ENCODE measurements at regions not wholly inside any gene's neighbourhood (a gene's known extent, or its start where the extent isn't known, plus 50 kb on each side); places are given as distances from the start of the nearest gene placed in this dataset.

DNA sequence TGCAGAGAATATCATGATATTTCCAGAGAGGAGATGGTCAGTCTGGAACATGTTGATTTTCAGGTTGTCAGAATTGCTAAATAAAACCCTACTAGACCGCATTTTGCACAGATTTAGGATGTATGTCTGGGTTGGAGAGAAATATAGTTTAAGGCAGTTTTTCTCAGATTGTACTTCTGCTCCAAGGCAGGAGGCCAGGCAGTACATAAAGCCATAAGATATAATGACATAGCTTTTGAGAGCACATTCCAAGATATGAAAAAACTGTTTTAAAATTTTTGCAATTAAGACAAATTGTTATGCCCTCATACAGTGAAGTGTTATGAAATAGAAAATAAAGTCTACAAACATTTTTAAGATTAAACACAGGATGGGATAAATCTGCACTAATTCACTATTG, 301.8 kb upstream of the CBLB start:
- in situ Hi-C loops (cut with HindIII; ENCODE audit: low pct_unique_long_range_greater_than_20kb, low sequenced_read_pairs): no loop called here
- DNase-seq (ENCODE audit: low read depth, low spot score): no peak

DNA sequence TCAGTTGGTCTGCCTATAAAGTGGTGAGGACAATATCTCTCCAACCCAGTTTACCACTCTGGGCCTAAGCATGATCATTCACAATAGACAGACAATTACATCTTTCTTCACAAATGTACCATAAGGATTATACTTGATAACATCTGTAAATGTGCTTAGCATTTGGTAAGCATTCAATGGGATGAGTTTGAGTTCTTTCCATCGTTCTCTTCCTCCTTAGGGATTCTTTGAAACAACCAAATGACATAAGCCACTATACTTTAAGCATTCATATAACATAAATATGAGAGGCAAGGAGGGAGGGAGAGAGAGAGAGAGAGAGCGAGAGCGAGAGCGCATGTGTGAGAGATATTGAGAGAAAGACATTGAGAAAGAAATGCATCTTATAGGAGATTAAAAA, 303.3 kb upstream of the CBLB start:
- in situ Hi-C loops (cut with HindIII; ENCODE audit: low pct_unique_long_range_greater_than_20kb, low sequenced_read_pairs): no loop called here
- no peak for DNase-seq (ENCODE audit: low read depth, low spot score)

DNA sequence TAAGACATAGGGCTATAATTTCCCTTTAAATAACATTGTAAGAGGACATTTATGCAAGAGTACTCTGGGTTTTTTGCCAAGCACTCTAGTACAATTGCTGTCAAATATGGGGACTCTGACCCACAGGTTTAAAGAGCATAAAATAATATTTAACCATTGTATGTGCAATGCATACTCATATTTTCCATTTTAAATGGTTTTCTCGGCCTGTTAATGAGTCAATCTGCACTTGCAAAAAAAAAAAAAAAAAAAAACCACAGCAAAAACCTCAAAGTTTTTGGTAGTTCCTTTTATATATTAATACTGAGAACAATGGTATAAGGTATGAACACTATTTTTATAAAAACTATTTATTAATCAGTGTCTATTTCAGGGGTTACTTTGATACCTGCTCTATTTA, 304.0 kb upstream of the CBLB start:
- in situ Hi-C loops (cut with HindIII; ENCODE audit: low pct_unique_long_range_greater_than_20kb, low sequenced_read_pairs): no loop called here
- no peak for DNase-seq (ENCODE audit: low read depth, low spot score)

DNA sequence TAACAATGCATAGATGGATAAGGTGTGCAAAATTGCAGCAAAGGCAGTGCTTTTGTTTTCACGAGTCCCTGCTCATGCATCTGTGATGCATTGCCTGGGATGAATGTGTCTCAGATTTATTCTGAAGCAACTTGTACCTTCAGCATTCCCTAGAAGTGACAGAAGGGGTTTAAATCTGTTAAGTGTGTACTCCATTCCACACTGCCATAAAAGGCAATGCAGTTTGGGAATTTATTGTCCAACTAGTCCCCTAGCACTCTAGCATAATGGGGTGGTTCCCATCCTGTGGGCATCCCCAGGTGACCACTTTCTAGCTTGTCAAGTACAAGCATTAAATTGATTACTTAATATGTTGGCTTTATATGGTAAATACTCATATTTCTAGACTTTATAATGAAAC, 306.5 kb upstream of the CBLB start:
- in situ Hi-C loops (cut with HindIII; ENCODE audit: low pct_unique_long_range_greater_than_20kb, low sequenced_read_pairs): no loop called here
- DNase-seq (ENCODE audit: low read depth, low spot score): no peak

DNA sequence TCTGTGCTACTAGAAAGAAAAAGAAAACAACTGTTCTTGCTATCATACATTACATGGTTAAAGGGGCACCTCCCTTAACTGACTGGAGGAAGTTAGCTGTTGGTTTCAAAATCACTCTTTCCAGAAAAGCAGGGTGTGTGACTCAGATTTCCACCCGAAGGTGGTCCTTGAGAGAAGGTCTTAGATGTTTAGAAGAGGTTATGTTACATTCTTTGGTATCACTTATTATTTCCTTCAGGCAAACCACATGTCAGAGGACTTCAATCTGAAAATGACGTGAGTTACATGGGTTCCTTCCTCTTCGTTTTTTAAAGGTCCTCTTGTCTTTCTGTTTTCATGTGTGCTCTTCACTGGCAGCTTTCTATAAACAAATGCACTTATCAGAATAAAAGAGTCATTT, 307.9 kb upstream of the CBLB start:
- DNase-seq (ENCODE audit: low read depth, low spot score): peak; percentile 91
- in situ Hi-C loops (cut with HindIII; ENCODE audit: low pct_unique_long_range_greater_than_20kb, low sequenced_read_pairs): no loop called here

DNA sequence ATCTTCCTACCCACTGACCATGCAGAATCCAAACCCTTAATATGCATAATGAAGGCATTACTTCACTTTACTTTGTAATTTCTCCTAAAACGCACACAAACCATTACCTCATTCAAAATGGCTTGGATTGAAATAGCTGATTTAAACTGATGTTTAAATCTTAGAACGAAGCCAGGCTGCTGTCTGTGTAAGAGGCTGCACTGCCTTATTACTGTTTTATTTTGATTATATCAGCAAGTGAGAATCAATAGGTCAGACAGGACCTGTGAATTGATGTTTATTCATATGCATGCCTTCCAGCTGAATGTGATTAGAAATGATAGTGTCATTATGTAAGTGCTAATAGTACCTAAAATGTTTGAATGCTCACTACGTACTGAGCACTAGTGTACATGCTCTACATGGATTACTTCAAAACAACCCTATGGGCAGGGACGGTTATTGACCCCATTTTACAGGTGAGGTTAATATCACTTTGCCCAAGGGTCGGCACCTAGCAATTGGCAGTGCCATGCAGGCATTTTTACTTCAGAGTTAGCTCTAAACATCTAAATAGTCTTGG, 314.2 kb upstream of the CBLB start:
- in situ Hi-C loops (cut with HindIII; ENCODE audit: low pct_unique_long_range_greater_than_20kb, low sequenced_read_pairs): no loop called here
- no peak for DNase-seq (ENCODE audit: low read depth, low spot score)

DNA sequence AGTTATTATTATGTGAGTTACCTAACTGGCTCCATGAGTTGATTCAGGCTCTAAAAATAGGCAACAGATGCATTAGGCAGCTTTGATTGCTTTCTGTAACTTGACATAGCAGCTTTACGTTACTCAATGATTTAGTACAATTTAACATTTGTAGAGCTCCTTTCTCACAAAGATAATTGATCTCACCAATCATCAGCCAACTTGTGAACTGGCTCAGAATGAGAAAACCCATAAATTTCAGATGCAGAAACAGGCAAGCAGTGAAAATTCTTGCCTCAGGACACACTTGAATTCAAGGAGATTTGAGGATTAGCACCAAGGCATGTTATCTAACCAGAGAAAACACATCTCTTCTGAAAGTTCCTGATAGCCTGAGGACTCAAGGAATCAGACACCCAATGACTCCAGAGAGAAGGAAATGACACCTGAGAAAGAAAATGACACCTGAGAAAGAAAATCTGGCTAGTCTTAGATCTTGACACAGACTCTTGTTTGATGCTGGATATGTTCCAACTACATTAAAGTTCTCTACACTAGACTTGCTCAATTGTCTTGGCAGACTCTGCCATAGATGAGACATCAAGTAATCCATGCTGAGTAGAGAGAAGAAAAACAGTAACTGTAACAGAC, 315.1 kb upstream of the CBLB start:
- no peak for DNase-seq (ENCODE audit: low read depth, low spot score)
- in situ Hi-C loops (cut with HindIII; ENCODE audit: low pct_unique_long_range_greater_than_20kb, low sequenced_read_pairs): no loop called here

DNA sequence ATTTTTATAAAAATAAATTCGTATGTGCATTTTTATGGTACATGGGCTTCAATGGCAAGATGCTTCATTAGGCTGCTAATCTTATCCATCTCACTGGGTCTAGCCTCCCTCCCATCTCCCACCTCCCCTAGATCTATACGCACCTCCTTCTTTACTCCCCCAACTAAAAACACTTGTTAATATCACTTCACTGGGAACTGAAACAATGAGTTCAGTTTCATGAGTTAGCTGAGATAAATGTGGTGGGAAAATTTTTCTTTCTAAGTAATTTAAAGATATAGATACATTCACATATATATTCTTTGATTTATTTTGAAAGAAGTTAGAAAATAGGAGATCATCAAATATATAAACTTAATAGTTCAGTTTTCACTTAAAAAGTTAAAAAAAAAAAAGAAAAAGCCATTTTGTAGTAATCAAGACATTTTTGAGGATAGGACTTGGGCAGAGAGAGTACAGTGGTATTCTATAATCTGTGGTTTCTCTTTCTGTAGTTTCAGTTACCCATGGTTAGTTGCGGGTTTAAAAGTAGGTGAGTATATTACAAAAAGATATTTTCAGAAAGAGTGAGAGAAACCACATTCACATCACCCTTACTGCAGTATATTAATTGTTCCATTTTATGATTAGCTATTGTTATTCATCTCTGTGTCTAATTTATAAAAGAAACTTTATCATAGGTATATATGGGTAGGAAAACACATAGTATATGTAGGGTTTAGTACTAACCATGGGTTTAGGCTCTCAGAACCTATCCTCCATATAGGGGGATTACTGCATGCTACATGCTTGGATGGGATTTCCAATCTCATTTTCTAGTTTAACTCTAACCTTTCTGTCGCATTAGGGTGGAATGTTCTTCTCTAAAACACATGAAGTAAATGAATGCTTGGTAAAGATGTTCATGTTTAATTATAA, 316.0 kb upstream of the CBLB start:
- in situ Hi-C loops (cut with HindIII; ENCODE audit: low pct_unique_long_range_greater_than_20kb, low sequenced_read_pairs): no loop called here
- DNase-seq (ENCODE audit: low read depth, low spot score): no peak

DNA sequence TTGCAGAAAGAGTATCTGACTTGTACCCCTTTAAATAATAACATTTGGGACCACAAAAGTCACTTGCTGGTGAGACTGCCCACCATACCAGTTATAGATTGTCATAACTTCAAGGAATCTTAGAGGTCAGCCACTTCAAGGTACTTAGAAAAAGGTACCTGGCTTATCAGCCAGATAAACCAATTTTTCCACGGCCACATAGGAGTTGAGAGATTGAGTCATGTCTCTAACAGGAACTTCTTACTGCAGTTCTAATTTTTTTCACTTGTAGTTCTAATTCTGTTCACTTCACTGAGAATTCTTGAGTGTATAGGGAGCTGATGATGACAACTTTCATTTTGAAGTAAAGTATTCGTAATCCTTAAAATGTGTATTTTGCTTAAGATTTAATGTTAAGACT, 317.1 kb upstream of the CBLB start:
- in situ Hi-C loops (cut with HindIII; ENCODE audit: low pct_unique_long_range_greater_than_20kb, low sequenced_read_pairs): no loop called here
- DNase-seq (ENCODE audit: low read depth, low spot score): no peak

DNA sequence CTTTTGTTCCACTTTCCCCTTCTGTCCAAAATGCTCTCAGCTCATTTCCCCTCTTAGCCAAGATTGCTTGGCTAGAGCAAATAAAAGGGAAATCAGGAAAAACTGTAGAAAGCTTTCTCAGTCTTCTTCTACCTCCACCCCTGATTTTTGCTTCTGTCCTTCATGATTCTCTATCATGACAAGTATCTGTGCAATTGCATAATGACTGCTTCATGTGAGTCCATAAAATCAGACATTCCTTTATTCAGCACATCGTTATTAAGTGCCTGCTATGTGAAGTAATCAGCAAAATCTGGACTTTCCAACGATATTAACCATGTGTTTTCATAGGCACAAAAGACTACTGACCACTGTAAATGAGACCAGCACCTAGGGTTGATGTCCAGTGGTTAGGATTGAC, 321.5 kb upstream of the CBLB start:
- no peak for DNase-seq (ENCODE audit: low read depth, low spot score)
- in situ Hi-C loops (cut with HindIII; ENCODE audit: low pct_unique_long_range_greater_than_20kb, low sequenced_read_pairs): no loop called here

DNA sequence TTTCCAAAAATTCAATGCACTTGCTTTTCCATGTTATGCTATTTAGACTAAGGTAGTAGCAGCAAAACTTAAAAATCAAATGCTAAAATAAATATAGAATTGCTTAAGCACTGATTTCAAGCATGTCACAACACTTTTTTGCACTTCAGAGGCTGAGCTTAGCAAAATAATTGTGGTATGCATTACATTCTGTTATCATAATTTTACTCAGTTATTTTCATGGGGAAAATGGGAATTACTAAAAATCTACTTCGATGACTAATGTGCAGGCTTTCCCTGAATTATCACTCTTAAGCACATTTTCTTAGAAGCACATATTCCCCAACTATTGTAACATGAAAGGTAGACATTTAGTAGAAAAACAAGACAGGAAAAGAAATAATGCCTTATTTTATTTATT, 322.4 kb upstream of the CBLB start:
- in situ Hi-C loops (cut with HindIII; ENCODE audit: low pct_unique_long_range_greater_than_20kb, low sequenced_read_pairs): no loop called here

DNA sequence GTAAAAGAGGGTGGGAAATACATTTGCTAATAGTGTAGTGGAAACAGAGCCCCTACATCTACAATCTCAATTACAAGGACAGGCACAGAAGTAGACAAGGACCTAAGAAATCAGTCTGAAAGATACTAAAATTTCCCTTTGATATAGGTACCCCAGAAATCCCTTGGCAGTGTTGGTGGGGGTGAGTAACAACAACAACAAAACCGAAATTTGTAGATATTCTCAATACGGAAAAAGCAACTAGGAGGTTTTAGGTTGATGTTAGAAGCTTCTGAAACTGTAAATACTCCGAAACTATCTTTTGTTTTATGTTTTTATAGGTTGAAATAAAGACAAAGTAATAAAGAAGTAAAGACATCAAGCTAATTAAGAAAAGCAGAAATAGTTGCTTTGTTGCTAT, 323.1 kb upstream of the CBLB start:
- no peak for DNase-seq (ENCODE audit: low read depth, low spot score)
- in situ Hi-C loops (cut with HindIII; ENCODE audit: low pct_unique_long_range_greater_than_20kb, low sequenced_read_pairs): no loop called here

More for the DNA sequence above, 322.4 kb upstream of the CBLB start:
- no peak for DNase-seq (ENCODE audit: low read depth, low spot score)

DNA sequence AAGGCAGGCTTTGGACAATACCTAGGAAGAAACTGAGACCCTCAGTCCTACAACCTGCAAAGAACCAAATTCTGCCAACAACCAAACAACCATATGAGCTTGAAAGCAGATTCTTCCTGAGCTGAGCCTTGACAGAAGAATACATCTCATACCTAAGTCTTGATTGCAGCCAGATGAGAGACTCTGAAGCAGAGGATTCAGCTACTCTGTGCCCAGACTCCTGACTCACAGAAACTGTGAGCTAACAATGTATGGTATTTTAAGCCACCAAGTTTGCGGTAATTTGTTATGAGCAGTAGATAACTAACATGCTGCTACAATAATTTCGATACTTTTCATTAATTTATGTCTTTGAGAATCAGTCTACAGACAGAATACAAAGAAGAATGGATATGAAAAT, 325.1 kb upstream of the CBLB start:
- in situ Hi-C loops (cut with HindIII; ENCODE audit: low pct_unique_long_range_greater_than_20kb, low sequenced_read_pairs): no loop called here
- no peak for DNase-seq (ENCODE audit: low read depth, low spot score)

DNA sequence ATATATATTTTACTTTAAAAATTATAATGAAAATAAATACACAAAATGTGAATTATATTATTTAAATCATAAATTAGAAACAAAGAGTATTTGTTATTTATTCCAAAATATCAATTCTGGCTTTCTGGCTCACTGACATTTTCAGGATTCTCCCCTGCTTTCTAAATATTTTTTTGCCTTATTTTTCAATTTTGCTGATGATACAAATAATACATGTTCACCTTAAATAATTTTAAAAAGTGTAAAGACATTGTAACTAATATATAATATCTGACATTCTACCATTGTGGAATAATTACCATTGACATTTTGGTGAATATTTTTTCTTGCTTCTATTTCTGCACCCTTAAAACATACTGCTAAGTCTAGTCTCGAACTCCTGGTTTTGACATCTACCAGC, 325.9 kb upstream of the CBLB start:
- in situ Hi-C loops (cut with HindIII; ENCODE audit: low pct_unique_long_range_greater_than_20kb, low sequenced_read_pairs): no loop called here
- DNase-seq (ENCODE audit: low read depth, low spot score): no peak

DNA sequence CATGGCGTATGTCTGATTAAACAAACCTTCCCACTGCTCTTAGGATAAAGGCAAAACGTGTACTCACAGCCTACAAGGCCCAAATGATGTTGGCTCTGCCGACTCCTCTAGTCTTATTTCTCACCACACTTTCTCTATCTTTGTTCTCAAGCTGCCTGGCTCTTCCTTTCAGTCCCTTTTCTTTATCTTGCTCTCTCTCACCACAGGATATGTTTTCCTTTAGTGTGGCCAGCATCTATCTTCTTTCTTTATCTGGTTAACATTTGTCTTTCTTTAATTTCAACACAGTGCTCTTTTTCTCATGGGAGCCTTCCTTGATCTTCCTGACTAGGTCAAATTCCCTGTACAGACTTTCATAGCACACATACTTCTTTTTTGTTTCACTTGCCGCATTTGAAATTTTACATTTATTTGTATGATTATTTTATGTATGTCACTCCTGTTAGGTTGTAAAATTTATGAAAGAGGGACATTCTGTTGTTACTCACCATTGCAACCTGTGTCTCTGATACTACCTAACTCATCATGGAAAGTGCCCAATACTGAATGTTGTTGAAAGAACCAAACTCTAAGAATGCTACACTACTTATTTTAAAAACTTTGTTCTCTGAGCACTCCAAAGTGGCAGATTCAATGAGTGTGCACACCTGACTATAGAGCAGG, 328.9 kb upstream of the CBLB start:
- in situ Hi-C loops (cut with HindIII; ENCODE audit: low pct_unique_long_range_greater_than_20kb, low sequenced_read_pairs): no loop called here
- DNase-seq (ENCODE audit: low read depth, low spot score): no peak

DNA sequence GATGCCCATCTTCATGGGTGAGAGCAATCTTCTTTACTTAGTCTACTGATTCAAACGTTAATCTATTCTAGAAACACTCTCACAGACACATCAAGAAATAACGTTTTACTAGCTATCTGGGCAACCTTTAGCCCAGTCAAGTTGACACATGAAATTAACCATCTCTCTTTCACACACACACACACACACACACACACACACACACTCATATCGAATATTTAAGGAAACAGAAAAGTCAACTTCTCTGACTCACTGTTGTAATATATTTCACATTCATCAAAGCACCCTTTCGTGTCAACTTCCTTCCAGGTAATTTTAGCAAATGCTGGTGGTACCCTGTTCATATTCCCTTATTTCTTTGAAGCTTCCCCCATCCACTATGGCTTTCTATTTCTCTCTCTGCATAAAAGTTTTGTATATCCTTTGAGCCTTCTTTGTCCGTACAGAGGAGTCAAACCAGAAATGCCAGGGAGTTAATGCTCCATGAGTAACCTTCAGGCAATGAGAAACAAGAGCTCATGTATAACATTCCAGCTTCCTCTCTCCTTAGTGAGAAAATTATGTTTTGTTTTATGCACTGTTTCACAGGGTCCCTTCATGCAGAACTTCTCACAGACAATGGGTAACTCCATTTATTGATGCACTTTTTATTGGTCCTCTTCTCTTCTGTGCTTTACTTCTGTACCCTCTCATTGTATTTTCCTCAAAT, 335.5 kb upstream of the CBLB start:
- in situ Hi-C loops (cut with HindIII; ENCODE audit: low pct_unique_long_range_greater_than_20kb, low sequenced_read_pairs): no loop called here
- DNase-seq (ENCODE audit: low read depth, low spot score): no peak

DNA sequence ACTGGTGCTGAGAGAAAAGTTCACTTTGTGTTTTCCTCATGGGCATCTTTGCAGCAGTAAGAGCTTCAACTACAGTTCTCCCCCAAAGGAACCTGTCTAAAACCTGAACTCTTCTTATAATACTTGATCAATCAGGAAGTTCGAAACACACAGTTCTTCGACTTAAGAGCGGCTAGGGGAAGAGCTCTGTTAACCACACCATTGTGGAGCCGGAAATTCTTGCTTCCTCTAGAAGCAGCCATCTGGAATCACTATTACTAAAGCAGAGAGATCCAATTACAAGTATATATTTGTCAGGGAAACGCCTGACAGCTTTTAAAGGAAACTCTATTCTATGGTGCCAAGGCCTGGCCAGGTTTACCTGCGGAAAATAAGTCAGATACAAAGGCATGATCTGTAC, 337.3 kb upstream of the CBLB start:
- in situ Hi-C loops (cut with HindIII; ENCODE audit: low pct_unique_long_range_greater_than_20kb, low sequenced_read_pairs): no loop called here
- no peak for DNase-seq (ENCODE audit: low read depth, low spot score)

DNA sequence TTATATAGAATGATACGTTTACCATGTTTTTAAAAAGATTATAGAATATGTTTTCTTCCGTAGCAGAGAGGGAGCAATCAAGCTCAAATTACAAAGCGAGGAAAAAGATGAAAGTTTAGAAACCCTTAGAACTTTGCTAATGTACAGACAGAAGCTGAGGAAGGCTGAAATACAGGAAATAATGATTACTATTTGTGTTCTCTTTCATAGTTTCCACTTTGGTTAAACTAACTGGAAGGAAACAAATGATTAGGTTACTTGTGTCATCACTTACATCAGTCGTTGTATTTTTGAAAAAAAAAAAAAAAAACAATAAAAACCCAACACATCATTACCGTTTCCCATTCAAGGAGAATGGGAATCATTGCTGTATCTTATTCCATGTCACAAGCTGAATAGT, 337.8 kb upstream of the CBLB start:
- DNase-seq (ENCODE audit: low read depth, low spot score): no peak
- in situ Hi-C loops (cut with HindIII; ENCODE audit: low pct_unique_long_range_greater_than_20kb, low sequenced_read_pairs): no loop called here

Measured in SK-MEL-5 (cell line).